Spleen (tissue), 11 donors: ENCODE measurements at regions not wholly inside any gene's neighbourhood (a gene's known extent, or its start where the extent isn't known, plus 50 kb on each side); places are given as distances from the start of the nearest gene placed in this dataset.
A peak's percentile ranks its signal among the peaks of the same experiment; 100 is the strongest.

Source experiments
- DNase-seq: peaks from one replicate; pipeline ENCODE4 v3.0.0-alpha.2; 2020
- H3K27ac ChIP-seq, 8 donors: fragments of 200-600 bp; sonication (generic) in 7 of 8; 1 replicate in 4 of 8; 2 replicates in 4 of 8; pipeline versions ENCODE4 v1.5.0 to v1.8.0; 2016 to 2021; ENCODE audit warnings: inconsistent platforms in 4 of 8, mild to moderate bottlenecking in 4 of 8, moderate library complexity in 1 of 8
- H3K27me3 ChIP-seq, 7 donors: fragments of 200-600 bp; sonication (generic) in 6 of 7; replicated peaks in 1 of 7; 1 replicate in 4 of 7; 2 replicates in 3 of 7; pipeline versions ENCODE4 v1.5.0 to v1.8.0; 2016 to 2021; ENCODE audit warnings: inconsistent platforms in 3 of 7, mild to moderate bottlenecking in 1 of 7
- H3K36me3 ChIP-seq, 6 donors: fragments of 200-600 bp; sonication (generic) in 5 of 6; 1 replicate in 4 of 6; 2 replicates in 2 of 6; pipeline versions ENCODE4 v1.5.0 to v1.8.0; 2016 to 2021; ENCODE audit warnings: inconsistent platforms in 2 of 6
- H3K4me1 ChIP-seq, 6 donors: fragments of 200-600 bp; sonication (generic) in 5 of 6; 1 replicate in 3 of 6; 2 replicates in 3 of 6; pipeline versions ENCODE4 v1.5.0 to v1.8.0; 2016 to 2021; ENCODE audit warnings: inconsistent platforms in 3 of 6
- H3K4me3 ChIP-seq, 8 donors: fragments of 200-600 bp; sonication (generic) in 7 of 8; 1 replicate in 4 of 8; 2 replicates in 4 of 8; pipeline versions ENCODE4 v1.5.0 to v1.8.0; 2016 to 2021; ENCODE audit warnings: inconsistent platforms in 4 of 8, mild to moderate bottlenecking in 4 of 8, moderate library complexity in 2 of 8
- H3K9me3 ChIP-seq, 8 donors: fragments of 200-600 bp; sonication (generic) in 7 of 8; 1 replicate in 4 of 8; 2 replicates in 4 of 8; pipeline versions ENCODE4 v1.5.0 to v1.8.0; 2016 to 2021; ENCODE audit warnings: inconsistent platforms in 4 of 8
- CTCF ChIP-seq, 11 experiments: fragments of 200-600 bp in 7 of 11; fragments of 450-650 bp in 4 of 11; sonication (generic) in 4 of 11; IDR thresholded peaks in 8 of 11; conservative IDR thresholded peaks in 3 of 11; 1 replicate in 7 of 11; 2 replicates in 4 of 11; pipeline versions ENCODE4 v1.4.0 to v1.8.0; 2016 to 2021; ENCODE audit warnings: antibody characterized with exemption in 11 of 11, inconsistent platforms in 4 of 11, mild to moderate bottlenecking in 1 of 11
- POLR2A ChIP-seq, 3 donors: fragments of 450-650 bp; IDR thresholded peaks; one replicate each; pipeline ENCODE4 v1.5.1; 2017; ENCODE audit warnings: antibody characterized with exemption in 3 of 3, mild to moderate bottlenecking in 1 of 3
- POLR2AphosphoS5 ChIP-seq, 3 donors: sonication (generic); formaldehyde crosslinking; IDR thresholded peaks; one replicate each; pipeline ENCODE4 v1.5.1; 2017; ENCODE audit warnings: antibody characterized with exemption in 3 of 3
- WGBS, 5 donors: extraction: QIAGEN DNeasy Blood & Tissue Kit in 3 of 5; methylation state at CpG; one replicate each; pipeline versions ENCODE4 v1.1.5 to v1.1.7; 2013 to 2018; 5-methylcytosine and 5-hydroxymethylcytosine counted together
- intact Hi-C: fragments of 100-400 bp; cut with DNase I; formaldehyde crosslinking; loops from one replicate; pipeline ENCODE4 v1.15.0; 2023; ENCODE audit warnings: low total_unique reads
- donor health status: healthy with polysubstance abuse.
- donor health status: DM: no; HTN: no; CAD: no; lungs with moderate emphysema.
- donor health status: DM: no; HTN: no; CAD: no.
- donor health status: Bipolar disorder and iron deficiency.
- donor health status: healthy.
- donor health status: DM: no; HTN: no; CAD: no.
- donor health status: DM: yes; HTN: yes; CAD: no.

- intact Hi-C loops: no loop called here
- no peak for TF ChIP-seq CTCF (IDR thresholded peaks at IDR 0.05 in 8 of 11, conservative IDR thresholded peaks at IDR 0.05 in 3 of 11)
- no peak for TF ChIP-seq POLR2A (IDR thresholded peaks at IDR 0.05)
- TF ChIP-seq POLR2AphosphoS5 (IDR thresholded peaks at IDR 0.05): no peak
- H3K27me3 ChIP-seq: no peaks in the 10 kb centered on the region
- no peak for DNase-seq
- H3K4me1 ChIP-seq: peaks cover 0 to 22% (median 17%) of the 10 kb centered on the region in 6 donors
- no peak overlapping the region for H3K4me3 ChIP-seq
- peaks cover 0 to 15% (median 7%) of the 10 kb centered on the region in 8 donors for H3K9me3 ChIP-seq
- no peak overlapping the region for H3K27ac ChIP-seq
- no peaks in the 10 kb centered on the region for H3K36me3 ChIP-seq
- 80 to 88% (median 84%) methylated on average over 3 of the region's 3 CpGs for WGBS, 5 donors
Observed at GRCh38 chr3:69509288-69509687, 123.4 kb upstream of the FRMD4B start.

- TF ChIP-seq POLR2AphosphoS5 (IDR thresholded peaks at IDR 0.05) (peak in 1 of 3 donors; percentile 74), CTCF (IDR thresholded peaks at IDR 0.05 in 8 of 11, conservative IDR thresholded peaks at IDR 0.05 in 3 of 11) (no peak), POLR2A (IDR thresholded peaks at IDR 0.05) (no peak)
- 50 to 75% (median 58%) methylated on average over 7 of the region's 7 CpGs for WGBS, 5 donors
- no peak for DNase-seq
Observed at GRCh38 chr3:69505770-69506407, 120.0 kb upstream of the FRMD4B start.

DNA sequence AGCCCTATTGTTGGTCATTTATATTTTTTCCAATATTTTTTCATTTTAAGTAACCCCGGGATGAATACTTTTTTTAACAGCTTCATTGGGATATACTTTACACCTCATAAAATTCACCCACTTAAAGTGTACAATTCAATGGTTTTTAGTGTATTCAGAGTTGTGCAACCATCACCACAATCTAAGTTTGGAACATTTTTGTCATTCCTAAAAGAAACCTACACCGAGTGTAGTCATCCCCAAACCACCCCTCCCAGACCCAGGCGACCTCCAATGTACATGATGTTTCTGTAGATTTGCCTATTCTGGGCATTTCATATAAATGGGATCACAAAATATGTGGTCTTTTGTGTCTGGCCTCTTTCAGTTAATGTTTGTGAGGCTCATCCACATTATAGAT is 118.3 kb upstream of the FRMD4B start:
- no peaks in the 10 kb centered on the region for H3K36me3 ChIP-seq
- peak overlapping the region in 1 of 8 donors; percentile 84 for H3K27ac ChIP-seq
- TF ChIP-seq CTCF (IDR thresholded peaks at IDR 0.05 in 8 of 11, conservative IDR thresholded peaks at IDR 0.05 in 3 of 11) (no peak), POLR2A (IDR thresholded peaks at IDR 0.05) (no peak), POLR2AphosphoS5 (IDR thresholded peaks at IDR 0.05) (no peak)
- no peaks in the 10 kb centered on the region for H3K9me3 ChIP-seq
- peaks cover 3 to 29% (median 12%) of the 10 kb centered on the region in 6 donors for H3K4me1 ChIP-seq
- H3K4me3 ChIP-seq: no peak overlapping the region
- WGBS, 5 donors: 72 to 91% (median 82%) methylated on average over 3 of the region's 3 CpGs
- intact Hi-C loops: no loop called here
- no peak for DNase-seq
- no peaks in the 10 kb centered on the region for H3K27me3 ChIP-seq

More at GRCh38 chr3:69505770-69506407, 120.0 kb upstream of the FRMD4B start:
- no peak overlapping the region for H3K4me3 ChIP-seq
- H3K27me3 ChIP-seq: no peaks in the 10 kb centered on the region
- intact Hi-C loops: no loop called here
- no peaks in the 10 kb centered on the region for H3K9me3 ChIP-seq
- H3K4me1 ChIP-seq: peaks cover 0 to 22% (median 16%) of the 10 kb centered on the region in 6 donors
- peak overlapping the region in 7 of 8 donors; percentile 39 to 84 (median 54) for H3K27ac ChIP-seq
- H3K36me3 ChIP-seq: no peaks in the 10 kb centered on the region

- Histone ChIP-seq H3K9me3 (no peaks in the 10 kb centered on the region), H3K4me1 (peaks cover 1 to 26% (median 10%) of the 10 kb centered on the region in 6 donors), H3K27ac (peak overlapping the region in 5 of 8 donors; percentile 9 to 50 (median 21)), H3K4me3 (no peak overlapping the region), H3K27me3 (no peaks in the 10 kb centered on the region), H3K36me3 (no peaks in the 10 kb centered on the region)
- DNase-seq: no peak
- intact Hi-C loops: no loop called here
- 48 to 51% (median 50%) methylated on average over 5 of the region's 5 CpGs for WGBS, 5 donors
- TF ChIP-seq POLR2AphosphoS5 (IDR thresholded peaks at IDR 0.05) (no peak), CTCF (IDR thresholded peaks at IDR 0.05 in 8 of 11, conservative IDR thresholded peaks at IDR 0.05 in 3 of 11) (no peak), POLR2A (IDR thresholded peaks at IDR 0.05) (no peak)
Observed at GRCh38 chr3:69500604-69501003, 114.7 kb upstream of the FRMD4B start.
